ENCODE measurements at regions not wholly inside any gene's neighbourhood (a gene's known extent, or its start where the extent isn't known, plus 50 kb on each side); places are given as distances from the start of the nearest gene placed in this dataset.

- DNase-seq (ENCODE audit: low spot score) = no peak
- in situ Hi-C loops (cut with HindIII; ENCODE audit: low sequenced_read_pairs) = no loop called here
These were observed 276.7 kb downstream of the NFKBIZ start for GRCh38 chr3:102125994-102126368.

- in situ Hi-C loops (cut with HindIII; ENCODE audit: low sequenced_read_pairs) = no loop called here
- no peak for DNase-seq (ENCODE audit: low spot score)
These were observed 280.7 kb downstream of the NFKBIZ start for GRCh38 chr3:102129760-102130608.

GRCh38 chr3:102132370-102132769 is 283.1 kb downstream of the NFKBIZ start:
- no peak for DNase-seq (ENCODE audit: low spot score)
- in situ Hi-C loops (cut with HindIII; ENCODE audit: low sequenced_read_pairs) = no loop called here

GRCh38 chr3:102133376-102133775 is 284.1 kb downstream of the NFKBIZ start:
- in situ Hi-C loops (cut with HindIII; ENCODE audit: low sequenced_read_pairs) = no loop called here
- DNase-seq (ENCODE audit: low spot score) = no peak

GRCh38 chr3:102135316-102135715 is 286.0 kb downstream of the NFKBIZ start:
- in situ Hi-C loops (cut with HindIII; ENCODE audit: low sequenced_read_pairs) = no loop called here
- no peak for DNase-seq (ENCODE audit: low spot score)

GRCh38 chr3:102136183-102136582 is 286.9 kb downstream of the NFKBIZ start:
- DNase-seq (ENCODE audit: low spot score) = no peak
- in situ Hi-C loops (cut with HindIII; ENCODE audit: low sequenced_read_pairs) = no loop called here

GRCh38 chr3:102140116-102140515 is 290.8 kb downstream of the NFKBIZ start:
- DNase-seq (ENCODE audit: low spot score) = no peak
- in situ Hi-C loops (cut with HindIII; ENCODE audit: low sequenced_read_pairs) = no loop called here

- in situ Hi-C loops (cut with HindIII; ENCODE audit: low sequenced_read_pairs) = no loop called here
These were observed 292.0 kb downstream of the NFKBIZ start for GRCh38 chr3:102141096-102141927.

GRCh38 chr3:102141928-102142239 is 292.6 kb downstream of the NFKBIZ start:
- in situ Hi-C loops (cut with HindIII; ENCODE audit: low sequenced_read_pairs) = no loop called here
- DNase-seq (ENCODE audit: low spot score) = no peak

More at GRCh38 chr3:102141096-102141927, 292.0 kb downstream of the NFKBIZ start:
- DNase-seq (ENCODE audit: low spot score) = no peak

GRCh38 chr3:102142379-102143060 is 292.3 kb upstream of the ZPLD1 start:
- in situ Hi-C loops (cut with HindIII; ENCODE audit: low sequenced_read_pairs) = no loop called here
- no peak for DNase-seq (ENCODE audit: low spot score)

- in situ Hi-C loops (cut with HindIII; ENCODE audit: low sequenced_read_pairs) = no loop called here
- DNase-seq (ENCODE audit: low spot score) = no peak
These were observed 291.3 kb upstream of the ZPLD1 start for GRCh38 chr3:102143536-102143935.

GRCh38 chr3:102144063-102144462 is 290.8 kb upstream of the ZPLD1 start:
- in situ Hi-C loops (cut with HindIII; ENCODE audit: low sequenced_read_pairs) = no loop called here
- DNase-seq (ENCODE audit: low spot score) = no peak

- in situ Hi-C loops (cut with HindIII; ENCODE audit: low sequenced_read_pairs) = no loop called here
- DNase-seq (ENCODE audit: low spot score) = no peak
These were observed 286.0 kb upstream of the ZPLD1 start for GRCh38 chr3:102148598-102149337.

- no peak for DNase-seq (ENCODE audit: low spot score)
- in situ Hi-C loops (cut with HindIII; ENCODE audit: low sequenced_read_pairs) = no loop called here
These were observed 282.9 kb upstream of the ZPLD1 start for GRCh38 chr3:102151935-102152334.

GRCh38 chr3:102156426-102156825 is 278.4 kb upstream of the ZPLD1 start:
- in situ Hi-C loops (cut with HindIII; ENCODE audit: low sequenced_read_pairs) = no loop called here
- DNase-seq (ENCODE audit: low spot score) = no peak

GRCh38 chr3:102158080-102158740 is 276.6 kb upstream of the ZPLD1 start:
- in situ Hi-C loops (cut with HindIII; ENCODE audit: low sequenced_read_pairs) = no loop called here

GRCh38 chr3:102159810-102160451 is 274.9 kb upstream of the ZPLD1 start:
- in situ Hi-C loops (cut with HindIII; ENCODE audit: low sequenced_read_pairs) = no loop called here
- no peak for DNase-seq (ENCODE audit: low spot score)

More at GRCh38 chr3:102158080-102158740, 276.6 kb upstream of the ZPLD1 start:
- DNase-seq (ENCODE audit: low spot score) = no peak

GRCh38 chr3:102161384-102162006 is 273.3 kb upstream of the ZPLD1 start:
- in situ Hi-C loops (cut with HindIII; ENCODE audit: low sequenced_read_pairs) = no loop called here
- DNase-seq (ENCODE audit: low spot score) = no peak

Data from G401 (cell line).